ENCODE measurements at regions not wholly inside any gene's neighbourhood (a gene's known extent, or its start where the extent isn't known, plus 50 kb on each side); places are given as distances from the start of the nearest gene placed in this dataset.

- H2BK15ac ChIP-seq (ENCODE audit: low read depth, low read length): no peak overlapping the region; the same call in 2 of the 3 replicates
- H3K36me3 ChIP-seq (ENCODE audit: control insufficient read depth, insufficient read depth, low read length): no peaks in the 10 kb centered on the region
- no peak for ATAC-seq (ENCODE audit: low read depth)
- ChIA-PET CTCF (no interaction called here), POLR2A (ENCODE audit: unreplicated experiment) (no interaction called here)
- H3K4me1 ChIP-seq (ENCODE audit: control insufficient read depth, insufficient read depth, low read length): peaks cover 9% of the 10 kb centered on the region
- no peak overlapping the region for H2AK5ac ChIP-seq (ENCODE audit: low read depth, low read length)
- no peak overlapping the region for H4K5ac ChIP-seq (ENCODE audit: low read depth, low read length)
- no peak overlapping the region for H2BK20ac ChIP-seq (ENCODE audit: low read depth, low read length)
- no TSS peak for BruUV-seq (replicated peaks)
- no peak overlapping the region for H3K9ac ChIP-seq (ENCODE audit: low read depth, low read length)
- in situ Hi-C loops (cut with MboI; ENCODE audit: low sequenced_read_pairs): no loop called here
- 90% methylated on average over 2 of the region's 2 CpGs; no CpG with 5 or more reads in 1 of the 2 experiments for WGBS, 2 experiments (ENCODE audit: extremely low coverage in 2 of 2, insufficient read length in 1 of 2)
- H2AK9ac ChIP-seq (replicated peaks; ENCODE audit: low read depth, low read length, poor library complexity): no peak overlapping the region
- no peak overlapping the region for H4K8ac ChIP-seq (ENCODE audit: low read depth in 2 of 2, low read length in 2 of 2)
- no peak overlapping the region for H2AFZ ChIP-seq (replicated peaks; ENCODE audit: low read length, poor library complexity)
- no peak overlapping the region for H3K14ac ChIP-seq (replicated peaks; ENCODE audit: low read depth, low read length)
- intact Hi-C loops (cut with micrococcal nuclease): loop anchor here (5.0 kb wide), 1 partner anchor 102 kb away; no protein-coding TSS in a partner anchor
- H3K4ac ChIP-seq (ENCODE audit: low read depth, low read length): no peak overlapping the region
- H4K91ac ChIP-seq (ENCODE audit: insufficient read depth, low read depth, low read length): no peak overlapping the region
- dilution Hi-C loops (cut with HindIII; ENCODE audit: low sequenced_read_pairs, unreplicated experiment): no loop called here
- H3K4me3 ChIP-seq (ENCODE audit: insufficient read depth, low read depth, low read length): no peak overlapping the region
- H3K9me3 ChIP-seq (ENCODE audit: control insufficient read depth, insufficient read depth, low read length): no peaks in the 10 kb centered on the region
- TF ChIP-seq RAD21 (IDR thresholded peaks at IDR 0.05; ENCODE audit: low read length) (no peak), MXI1 (IDR thresholded peaks at IDR 0.05; ENCODE audit: borderline replicate concordance, low read depth, low read length) (no peak), FOS (IDR thresholded peaks at IDR 0.05; ENCODE audit: low read depth, low read length) (no peak), CTCF (conservative IDR thresholded peaks at IDR 0.05; ENCODE audit: low read depth, low read length) (no peak), MAFK (IDR thresholded peaks at IDR 0.05; ENCODE audit: low read depth, low read length) (no peak), SMC3 (IDR thresholded peaks at IDR 0.05; ENCODE audit: low read depth, low read length) (no peak), POLR2A (IDR thresholded peaks at IDR 0.05; ENCODE audit: low read depth, low read length) (no peak), BHLHE40 (IDR thresholded peaks at IDR 0.05; ENCODE audit: low read depth, low read length) (no peak), MAZ (IDR thresholded peaks at IDR 0.05; ENCODE audit: borderline replicate concordance, low read depth, low read length) (no peak), USF2 (IDR thresholded peaks at IDR 0.05; ENCODE audit: low read depth, low read length) (no peak), ELK1 (IDR thresholded peaks at IDR 0.05; ENCODE audit: borderline replicate concordance, low read depth, low read length) (no peak), NFE2L2 (IDR thresholded peaks at IDR 0.05; ENCODE audit: low read depth, low read length) (no peak), RCOR1 (IDR thresholded peaks at IDR 0.05; ENCODE audit: insufficient replicate concordance, low read length) (no peak), CHD1 (IDR thresholded peaks at IDR 0.05; ENCODE audit: low read depth, low read length) (no peak)
- H3K23ac ChIP-seq (ENCODE audit: low read depth, low read length): no peak overlapping the region
- H2BK5ac ChIP-seq (ENCODE audit: low read depth, low read length, poor library complexity, severe bottlenecking): no peak overlapping the region
- H3K56ac ChIP-seq (ENCODE audit: extremely low read depth, insufficient read depth, low read length): no peak overlapping the region
- no peak overlapping the region for H3K27ac ChIP-seq (ENCODE audit: insufficient read depth, low read length)
- H3K18ac ChIP-seq (ENCODE audit: low read depth, low read length): no peak overlapping the region
- 0 out of 2 replicates have a peak overlapping the region, but pooled peaks have one; percentile 6 for H2BK120ac ChIP-seq (ENCODE audit: low read depth, low read length)
- H3K27me3 ChIP-seq (ENCODE audit: control insufficient read depth, insufficient read depth, low read length): no peaks in the 10 kb centered on the region; the same call in 1 of the 2 replicates
- H4K20me1 ChIP-seq (ENCODE audit: insufficient read depth, low read length): no peaks in the 10 kb centered on the region
- DNase-seq: no peak
- no peaks in the 10 kb centered on the region for H3K79me1 ChIP-seq (ENCODE audit: low read depth in 1 of 2, low read length in 2 of 2)
- H3K9me1 ChIP-seq (ENCODE audit: insufficient read depth, low read length): peaks cover 4% of the 10 kb centered on the region; the same call in 1 of the 2 replicates
- no peak overlapping the region for H3K4me2 ChIP-seq (ENCODE audit: low read depth, low read length)
These were observed 409.7 kb downstream of the KCNRG start for GRCh38 chr13:50424993-50425392.
